Ectodermal cell (in vitro differentiated cells): ENCODE measurements at regions not wholly inside any gene's neighbourhood (a gene's known extent, or its start where the extent isn't known, plus 50 kb on each side); places are given as distances from the start of the nearest gene placed in this dataset.

ENCODE experiments used
- H3K27ac ChIP-seq: 2 replicates; pipeline ENCODE4 v1.7.0; 2013; ENCODE audit warnings: mild to moderate bottlenecking, low read depth, low read length; ENCODE audit not compliant: insufficient read depth, poor library complexity, severe bottlenecking
- H3K27me3 ChIP-seq: 2 replicates; pipeline ENCODE4 v1.7.0; 2013; ENCODE audit warnings: mild to moderate bottlenecking, low read length; ENCODE audit not compliant: insufficient read depth, control insufficient read depth, poor library complexity, severe bottlenecking
- H3K36me3 ChIP-seq: one replicate; pipeline ENCODE4 v1.7.0; 2013; ENCODE audit warnings: low read length; ENCODE audit not compliant: control insufficient read depth, insufficient read depth
- H3K4me1 ChIP-seq: one replicate; pipeline ENCODE4 v1.7.0; 2013; ENCODE audit warnings: low read length; ENCODE audit not compliant: control insufficient read depth, insufficient read depth
- H3K4me3 ChIP-seq: 2 replicates; pipeline ENCODE4 v1.7.0; 2013; ENCODE audit warnings: low read depth, low read length, control low read depth; ENCODE audit not compliant: insufficient read depth
- H3K9me3 ChIP-seq: 2 replicates; pipeline ENCODE4 v1.7.0; 2013; ENCODE audit warnings: mild to moderate bottlenecking, low read length, moderate library complexity; ENCODE audit not compliant: control insufficient read depth
- WGBS, 2 experiments: methylation state at CpG; one replicate each; pipeline ENCODE4 v1.1.7; 2013; ENCODE audit warnings: missing lambda C conversion rate in 2 of 2; 5-methylcytosine and 5-hydroxymethylcytosine counted together

DNA sequence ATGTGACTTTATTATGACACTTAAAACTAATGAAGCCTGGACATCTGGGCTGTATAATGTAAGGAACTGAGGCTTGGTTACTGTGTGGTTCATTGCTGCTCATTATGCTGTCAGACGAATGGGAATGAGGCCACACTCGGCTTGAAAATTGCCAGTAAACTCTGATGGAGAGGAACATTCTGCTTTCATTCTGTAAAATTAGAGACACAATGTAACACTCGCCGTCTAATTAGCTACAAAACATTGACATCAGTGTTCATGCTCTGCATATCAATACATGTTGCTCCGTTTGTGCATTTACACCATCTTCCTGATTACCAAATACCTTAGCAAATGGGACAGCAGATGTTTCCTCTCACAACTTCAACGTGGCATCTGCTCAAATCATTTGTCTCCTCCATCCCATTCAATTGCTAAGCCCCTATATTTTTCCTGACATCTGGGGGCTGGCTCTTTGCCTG is 133.0 kb downstream of the SLC28A3 start:
- no peaks in the 10 kb centered on the region for H3K36me3 ChIP-seq
- no peak overlapping the region for H3K4me3 ChIP-seq
- H3K9me3 ChIP-seq: no peaks in the 10 kb centered on the region
- 82 to 87% methylated on average over 6 of the region's 6 CpGs for WGBS, 2 experiments
- no peaks in the 10 kb centered on the region for H3K27me3 ChIP-seq
- H3K4me1 ChIP-seq: peaks cover 9% of the 10 kb centered on the region
- H3K27ac ChIP-seq: peak overlapping the region; percentile 51

- H3K4me1 ChIP-seq: no peaks in the 10 kb centered on the region
- H3K36me3 ChIP-seq: no peaks in the 10 kb centered on the region
- H3K27ac ChIP-seq: no peak overlapping the region
- no peaks in the 10 kb centered on the region for H3K9me3 ChIP-seq
- 87 to 89% methylated on average over 3 of the region's 3 CpGs for WGBS, 2 experiments
- no peaks in the 10 kb centered on the region for H3K27me3 ChIP-seq
- H3K4me3 ChIP-seq: no peak overlapping the region
Measured at GRCh38 chr9:84212246-84212645, 128.3 kb downstream of the SLC28A3 start.

- WGBS, 2 experiments: 95% methylated on average over 2 of the region's 2 CpGs
- no peaks in the 10 kb centered on the region for H3K9me3 ChIP-seq
- no peak overlapping the region for H3K27ac ChIP-seq
- H3K36me3 ChIP-seq: no peaks in the 10 kb centered on the region
- H3K27me3 ChIP-seq: no peaks in the 10 kb centered on the region
- no peaks in the 10 kb centered on the region for H3K4me1 ChIP-seq
- H3K4me3 ChIP-seq: no peak overlapping the region
Measured at GRCh38 chr9:84212982-84213381, 127.6 kb downstream of the SLC28A3 start.

- Histone ChIP-seq H3K36me3 (no peaks in the 10 kb centered on the region), H3K27me3 (no peaks in the 10 kb centered on the region), H3K4me3 (no peak overlapping the region), H3K9me3 (no peaks in the 10 kb centered on the region), H3K4me1 (no peaks in the 10 kb centered on the region), H3K27ac (no peak overlapping the region)
- 93 to 94% methylated on average over 2 of the region's 2 CpGs for WGBS, 2 experiments
Measured at GRCh38 chr9:84216151-84216550, 124.4 kb downstream of the SLC28A3 start.

- Histone ChIP-seq H3K27ac (no peak overlapping the region), H3K9me3 (peaks cover 2% of the 10 kb centered on the region), H3K36me3 (no peaks in the 10 kb centered on the region), H3K27me3 (no peaks in the 10 kb centered on the region), H3K4me3 (no peak overlapping the region), H3K4me1 (no peaks in the 10 kb centered on the region)
- WGBS, 2 experiments: 86 to 92% methylated on average over 4 of the region's 4 CpGs
Measured at GRCh38 chr9:84218322-84218721, 122.2 kb downstream of the SLC28A3 start.

GRCh38 chr9:84224246-84224645 is 116.3 kb downstream of the SLC28A3 start:
- no peak overlapping the region for H3K27ac ChIP-seq
- H3K4me3 ChIP-seq: no peak overlapping the region
- H3K9me3 ChIP-seq: peaks cover 2% of the 10 kb centered on the region
- H3K27me3 ChIP-seq: no peaks in the 10 kb centered on the region
- H3K36me3 ChIP-seq: no peaks in the 10 kb centered on the region
- whole genome bisulfite sequencing, 2 experiments: 89 to 97% methylated on average over 5 of the region's 5 CpGs
- H3K4me1 ChIP-seq: peaks cover 7% of the 10 kb centered on the region
